Tibial artery (tissue), 4 donors: ENCODE measurements at regions not wholly inside any gene's neighbourhood (a gene's known extent, or its start where the extent isn't known, plus 50 kb on each side); places are given as distances from the start of the nearest gene placed in this dataset.

ENCODE experiments used
- DNase-seq, 2 donors: peaks; one replicate each; pipeline ENCODE4 v3.0.0-alpha.2; 2019
- H3K27ac ChIP-seq, 2 donors: fragments of 200-600 bp; sonication (generic) in 1 of 2; 1 replicate in 1 of 2; 2 replicates in 1 of 2; pipeline ENCODE4 v1.5.1; 2018 to 2019; ENCODE audit warnings: mild to moderate bottlenecking in 1 of 2
- H3K27me3 ChIP-seq, 2 donors: fragments of 200-600 bp; sonication (generic) in 1 of 2; one replicate each; pipeline versions ENCODE4 v1.5.1 to v1.6.0; 2016 to 2019
- H3K36me3 ChIP-seq, 3 donors: fragments of 200-600 bp; sonication (generic) in 2 of 3; one replicate each; pipeline ENCODE4 v1.5.1; 2016 to 2019; ENCODE audit warnings: mild to moderate bottlenecking in 2 of 3
- H3K4me1 ChIP-seq, 4 donors: fragments of 200-600 bp; sonication (generic) in 2 of 4; 1 replicate in 3 of 4; 2 replicates in 1 of 4; pipeline ENCODE4 v1.5.1; 2016 to 2019
- H3K4me3 ChIP-seq, 2 donors: fragments of 200-600 bp; sonication (generic) in 1 of 2; 1 replicate in 1 of 2; 2 replicates in 1 of 2; pipeline ENCODE4 v1.5.1; 2018 to 2019; ENCODE audit warnings: mild to moderate bottlenecking in 2 of 2
- H3K9me3 ChIP-seq, 3 donors: fragments of 200-600 bp; sonication (generic) in 1 of 3; one replicate each; pipeline ENCODE4 v1.5.1; 2016 to 2019
- intact Hi-C: fragments of 100-400 bp; cut with DNase I; formaldehyde crosslinking; loops from one replicate; pipeline ENCODE4 v1.15.0; 2023; ENCODE audit warnings: low total_unique reads
- TF ChIP-seq, protein P1 (sequence below), 2 experiments: fragments of 200-600 bp in 1 of 2; fragments of 450-650 bp in 1 of 2; IDR thresholded peaks; one replicate each; pipeline ENCODE4 v1.5.1; 2017 to 2019; ENCODE audit warnings: antibody characterized with exemption in 2 of 2, mild to moderate bottlenecking in 1 of 2, moderate library complexity in 1 of 2

DNA sequence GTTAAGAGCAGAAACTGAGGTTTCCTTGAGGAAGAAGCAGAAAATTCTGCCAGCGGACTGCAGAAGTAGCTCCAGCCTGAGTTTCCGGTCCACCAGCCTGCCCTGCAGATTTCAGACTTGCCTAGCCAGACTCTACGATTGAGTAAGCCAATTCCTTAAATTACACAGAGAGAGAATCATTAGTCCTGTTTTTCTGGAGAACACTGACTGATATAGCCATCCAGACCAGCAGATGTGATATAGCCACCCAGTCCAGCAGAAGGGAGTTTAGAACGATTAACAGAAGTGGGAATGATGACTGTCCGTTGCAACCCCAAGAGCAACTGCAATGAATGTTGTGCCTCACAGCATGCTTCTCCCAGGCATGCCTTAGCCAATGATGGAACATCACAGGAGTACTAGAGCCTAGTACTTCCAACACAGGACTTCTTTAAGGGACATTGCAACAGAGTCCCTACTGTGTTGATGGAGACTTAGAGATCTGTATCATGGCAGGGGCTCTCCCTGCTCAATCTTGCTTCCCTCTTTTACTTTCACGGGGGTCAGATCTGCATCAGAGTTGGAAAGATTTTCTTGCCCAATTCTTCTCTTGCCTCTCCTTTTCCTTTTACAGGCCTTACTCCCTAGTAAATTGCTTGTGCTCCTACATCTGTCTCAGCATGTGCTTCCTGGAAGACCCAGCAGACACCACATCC is 264.6 kb upstream of the CLNK start:
- no peak for DNase-seq
- intact Hi-C loops = no loop called here
- H3K4me1 ChIP-seq = no peaks in the 10 kb centered on the region

DNA sequence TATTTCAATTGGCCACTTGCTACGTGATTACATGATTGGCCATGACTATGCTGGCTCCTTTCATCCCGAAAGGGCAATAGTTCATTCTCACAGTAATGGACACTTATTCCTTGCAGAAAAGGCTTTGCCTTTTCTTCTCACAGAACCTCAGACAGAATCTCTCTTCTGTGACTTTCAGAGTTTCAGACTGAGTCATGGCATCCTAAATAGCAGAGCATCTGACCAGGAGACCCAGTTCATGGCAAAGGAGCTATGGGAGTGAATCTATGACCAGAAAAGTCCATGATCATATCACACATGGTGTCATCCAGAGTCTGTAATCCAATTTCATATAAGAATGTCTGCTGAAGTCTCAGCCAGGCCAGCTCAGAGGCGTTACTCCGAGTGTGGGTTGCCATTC is 263.3 kb upstream of the CLNK start:
- intact Hi-C loops = no loop called here
- Histone ChIP-seq H3K27me3 (no peaks in the 10 kb centered on the region), H3K36me3 (no peaks in the 10 kb centered on the region), H3K4me3 (no peak overlapping the region), H3K9me3 (no peaks in the 10 kb centered on the region), H3K4me1 (no peaks in the 10 kb centered on the region), H3K27ac (no peak overlapping the region)
- no peak for DNase-seq
- TF ChIP-seq, protein P1, sequence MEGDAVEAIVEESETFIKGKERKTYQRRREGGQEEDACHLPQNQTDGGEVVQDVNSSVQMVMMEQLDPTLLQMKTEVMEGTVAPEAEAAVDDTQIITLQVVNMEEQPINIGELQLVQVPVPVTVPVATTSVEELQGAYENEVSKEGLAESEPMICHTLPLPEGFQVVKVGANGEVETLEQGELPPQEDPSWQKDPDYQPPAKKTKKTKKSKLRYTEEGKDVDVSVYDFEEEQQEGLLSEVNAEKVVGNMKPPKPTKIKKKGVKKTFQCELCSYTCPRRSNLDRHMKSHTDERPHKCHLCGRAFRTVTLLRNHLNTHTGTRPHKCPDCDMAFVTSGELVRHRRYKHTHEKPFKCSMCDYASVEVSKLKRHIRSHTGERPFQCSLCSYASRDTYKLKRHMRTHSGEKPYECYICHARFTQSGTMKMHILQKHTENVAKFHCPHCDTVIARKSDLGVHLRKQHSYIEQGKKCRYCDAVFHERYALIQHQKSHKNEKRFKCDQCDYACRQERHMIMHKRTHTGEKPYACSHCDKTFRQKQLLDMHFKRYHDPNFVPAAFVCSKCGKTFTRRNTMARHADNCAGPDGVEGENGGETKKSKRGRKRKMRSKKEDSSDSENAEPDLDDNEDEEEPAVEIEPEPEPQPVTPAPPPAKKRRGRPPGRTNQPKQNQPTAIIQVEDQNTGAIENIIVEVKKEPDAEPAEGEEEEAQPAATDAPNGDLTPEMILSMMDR (IDR thresholded peaks at IDR 0.05) = no peak

More for the DNA sequence above, 264.6 kb upstream of the CLNK start:
- Histone ChIP-seq H3K4me3 (no peak overlapping the region), H3K9me3 (no peaks in the 10 kb centered on the region), H3K27ac (no peak overlapping the region), H3K36me3 (no peaks in the 10 kb centered on the region), H3K27me3 (no peaks in the 10 kb centered on the region)
- TF ChIP-seq, protein P1 (IDR thresholded peaks at IDR 0.05) = no peak

DNA sequence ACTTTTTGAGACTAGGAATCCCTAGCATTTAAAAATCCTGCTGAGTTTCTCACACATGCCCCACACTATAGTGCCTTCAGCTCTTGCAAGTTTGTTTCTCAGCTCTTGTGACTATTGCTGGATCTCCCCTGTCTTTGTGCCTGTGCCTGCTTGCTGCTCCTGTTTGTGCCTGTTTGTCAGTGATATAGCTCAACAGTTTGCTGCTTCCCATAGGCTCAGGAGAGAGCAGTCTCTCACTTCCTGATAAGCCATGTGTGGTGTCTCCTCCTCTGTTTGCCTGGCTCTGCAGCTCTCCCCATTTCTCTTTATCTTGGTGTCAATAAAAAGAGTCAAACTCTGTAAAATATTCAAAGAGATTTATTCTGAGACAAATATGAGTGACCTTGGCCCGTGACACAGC is 259.8 kb upstream of the CLNK start:
- H3K4me1 ChIP-seq = no peaks in the 10 kb centered on the region
- H3K36me3 ChIP-seq = no peaks in the 10 kb centered on the region
- H3K27ac ChIP-seq = no peak overlapping the region
- H3K9me3 ChIP-seq = no peaks in the 10 kb centered on the region
- TF ChIP-seq, protein P1 (IDR thresholded peaks at IDR 0.05) = no peak
- intact Hi-C loops = no loop called here
- no peak for DNase-seq
- no peaks in the 10 kb centered on the region for H3K27me3 ChIP-seq
- no peak overlapping the region for H3K4me3 ChIP-seq

DNA sequence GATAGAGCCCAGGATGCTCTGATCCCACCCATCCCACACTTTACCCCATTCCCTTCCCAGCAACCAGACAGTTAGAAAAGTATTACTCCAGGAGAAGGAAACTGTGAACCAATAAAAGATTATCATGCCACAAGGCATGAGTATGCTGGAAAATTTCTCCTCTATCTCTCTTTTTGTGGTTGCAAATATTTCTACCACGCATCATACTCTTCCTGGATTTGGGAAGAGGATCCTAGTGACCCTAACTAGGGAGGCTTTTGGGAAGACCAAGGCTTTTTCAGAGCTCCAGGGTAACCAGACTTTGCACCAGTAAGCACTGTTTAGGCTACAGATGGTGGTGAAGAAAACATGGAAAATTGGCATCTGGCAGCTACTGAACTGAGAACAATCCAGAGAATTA is 257.6 kb upstream of the CLNK start:
- TF ChIP-seq, protein P1 (IDR thresholded peaks at IDR 0.05) = no peak
- intact Hi-C loops = no loop called here
- no peaks in the 10 kb centered on the region for H3K27me3 ChIP-seq

DNA sequence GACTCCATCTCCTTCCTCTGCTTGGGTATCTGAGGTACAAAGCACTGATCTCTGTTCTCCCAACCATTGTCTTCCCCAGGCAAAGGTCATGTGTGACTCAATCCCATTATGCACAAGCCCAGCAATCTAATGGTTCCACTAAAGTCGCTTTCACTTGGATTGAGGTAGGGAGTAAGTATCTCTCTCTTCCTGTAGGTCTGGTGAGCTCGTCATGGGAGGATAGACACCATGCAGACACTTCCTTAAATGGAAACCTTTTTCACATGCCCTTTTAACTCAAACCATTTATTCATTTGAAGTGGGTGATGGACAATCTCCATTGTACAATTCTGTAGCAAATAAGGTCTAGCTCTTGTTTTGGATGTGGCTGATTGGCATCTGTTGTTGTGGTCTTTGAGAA is 245.2 kb upstream of the CLNK start:
- Histone ChIP-seq H3K27me3 (no peaks in the 10 kb centered on the region), H3K9me3 (no peaks in the 10 kb centered on the region), H3K36me3 (no peaks in the 10 kb centered on the region), H3K4me1 (no peaks in the 10 kb centered on the region), H3K4me3 (no peak overlapping the region), H3K27ac (no peak overlapping the region)
- intact Hi-C loops = no loop called here
- no peak for DNase-seq
- TF ChIP-seq, protein P1 (IDR thresholded peaks at IDR 0.05) = no peak

More for the DNA sequence above, 257.6 kb upstream of the CLNK start:
- Histone ChIP-seq H3K36me3 (no peaks in the 10 kb centered on the region), H3K9me3 (no peaks in the 10 kb centered on the region), H3K27ac (no peak overlapping the region), H3K4me1 (no peaks in the 10 kb centered on the region), H3K4me3 (no peak overlapping the region)
- DNase-seq = no peak

DNA sequence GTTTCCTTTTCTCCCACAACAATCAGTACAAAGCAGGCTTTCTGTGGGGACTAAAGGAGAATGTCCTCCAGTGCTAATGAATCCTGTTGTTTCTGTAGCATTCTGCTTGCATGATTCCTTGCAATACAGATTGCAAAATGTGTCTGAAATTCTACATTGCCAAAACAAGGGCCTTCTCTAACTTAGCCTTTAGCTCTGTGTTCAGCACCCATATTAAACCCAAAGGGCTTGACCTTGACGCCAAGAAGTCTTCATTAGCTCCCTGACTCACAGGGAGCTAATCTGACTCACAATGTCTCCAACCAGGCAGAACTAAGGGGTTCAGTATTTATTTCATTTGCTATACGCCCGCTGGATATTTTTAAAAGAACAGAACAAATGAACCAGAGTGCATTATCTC is 241.4 kb upstream of the CLNK start:
- no peak for DNase-seq
- H3K36me3 ChIP-seq = no peaks in the 10 kb centered on the region
- TF ChIP-seq, protein P1 (IDR thresholded peaks at IDR 0.05) = no peak
- no peaks in the 10 kb centered on the region for H3K4me1 ChIP-seq
- no peaks in the 10 kb centered on the region for H3K27me3 ChIP-seq
- intact Hi-C loops = no loop called here
- no peak overlapping the region for H3K27ac ChIP-seq
- H3K9me3 ChIP-seq = no peaks in the 10 kb centered on the region
- no peak overlapping the region for H3K4me3 ChIP-seq
